Fibroblast of skin of abdomen (primary cell): ENCODE measurements at regions not wholly inside any gene's neighbourhood (a gene's known extent, or its start where the extent isn't known, plus 50 kb on each side); places are given as distances from the start of the nearest gene placed in this dataset.

Experiments used
- DNase-seq: peaks from one replicate; pipeline ENCODE4 v3.0.0-alpha.2; 2013

DNA sequence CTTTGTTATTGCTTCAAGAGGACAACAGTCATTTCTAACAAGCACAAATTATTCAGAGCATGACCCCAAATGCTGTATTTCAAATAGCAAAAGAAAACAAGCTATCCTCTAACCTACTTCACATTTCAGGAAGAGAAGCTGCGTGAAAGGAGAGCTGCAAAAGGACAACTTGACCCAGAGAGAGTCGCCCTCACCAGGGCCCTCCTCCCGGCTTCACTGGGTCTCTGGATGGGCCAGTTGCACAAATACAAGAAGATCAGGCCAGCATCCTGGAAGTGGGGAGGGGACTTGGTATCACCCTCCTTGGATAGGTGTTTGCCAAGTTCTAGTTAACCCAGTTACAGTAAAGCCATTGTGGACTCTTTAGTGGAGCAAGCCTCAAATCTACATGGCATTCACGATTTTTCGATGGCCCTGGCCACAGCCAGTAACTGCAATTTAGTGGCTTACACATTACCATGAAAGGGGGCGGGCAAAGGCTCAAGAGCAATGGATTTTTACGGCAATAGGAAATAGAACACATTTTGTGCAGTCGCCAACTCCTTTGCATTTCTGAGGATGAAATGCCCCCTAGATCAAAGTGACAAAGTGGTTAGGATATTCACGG is 166.9 kb upstream of the DIO2 start:
- no peak for DNase-seq

- DNase-seq: no peak
Measured at GRCh38 chr14:80364816-80365215, 153.5 kb upstream of the DIO2 start.

DNA sequence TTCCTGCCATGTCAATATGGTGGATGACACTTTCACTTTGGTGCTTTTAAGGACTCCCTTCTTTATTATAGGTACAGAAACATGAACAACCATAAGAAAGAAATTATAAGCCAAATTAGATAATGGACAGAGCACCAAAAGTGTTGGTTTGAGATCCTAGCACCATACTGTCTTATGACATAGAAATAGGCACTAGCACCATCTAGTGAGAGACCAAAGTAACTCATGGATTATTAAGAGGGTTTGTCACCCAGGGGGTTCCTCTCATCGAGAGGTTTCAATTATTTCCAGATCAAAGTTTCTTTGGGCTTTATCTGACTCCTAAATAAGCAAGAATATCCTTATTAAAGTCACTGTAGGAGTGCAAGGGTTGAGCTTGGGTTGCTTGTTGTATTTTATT is 153.0 kb upstream of the DIO2 start:
- DNase-seq: peak; percentile 11

- DNase-seq: no peak
Measured at GRCh38 chr14:80358112-80358511, 146.8 kb upstream of the DIO2 start.

DNA sequence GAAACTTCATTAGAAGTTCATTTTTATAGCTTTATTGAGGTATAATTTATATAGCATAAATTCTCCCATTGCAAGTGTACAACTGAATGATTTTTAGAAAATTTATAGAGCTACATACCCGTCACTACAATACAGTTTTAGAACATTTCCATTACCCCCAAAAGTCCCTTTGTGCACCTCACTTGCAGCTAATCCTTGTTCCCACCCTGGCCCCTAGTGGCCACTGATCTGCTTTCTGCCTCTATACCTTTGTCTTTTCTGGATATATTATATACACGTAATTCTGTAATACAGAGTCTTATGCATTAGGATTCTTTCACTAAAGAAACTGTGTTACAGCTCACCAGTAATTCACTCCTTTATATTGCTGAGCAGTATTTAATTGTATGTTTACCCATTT is 145.1 kb upstream of the DIO2 start:
- peak; percentile 20 for DNase-seq

DNA sequence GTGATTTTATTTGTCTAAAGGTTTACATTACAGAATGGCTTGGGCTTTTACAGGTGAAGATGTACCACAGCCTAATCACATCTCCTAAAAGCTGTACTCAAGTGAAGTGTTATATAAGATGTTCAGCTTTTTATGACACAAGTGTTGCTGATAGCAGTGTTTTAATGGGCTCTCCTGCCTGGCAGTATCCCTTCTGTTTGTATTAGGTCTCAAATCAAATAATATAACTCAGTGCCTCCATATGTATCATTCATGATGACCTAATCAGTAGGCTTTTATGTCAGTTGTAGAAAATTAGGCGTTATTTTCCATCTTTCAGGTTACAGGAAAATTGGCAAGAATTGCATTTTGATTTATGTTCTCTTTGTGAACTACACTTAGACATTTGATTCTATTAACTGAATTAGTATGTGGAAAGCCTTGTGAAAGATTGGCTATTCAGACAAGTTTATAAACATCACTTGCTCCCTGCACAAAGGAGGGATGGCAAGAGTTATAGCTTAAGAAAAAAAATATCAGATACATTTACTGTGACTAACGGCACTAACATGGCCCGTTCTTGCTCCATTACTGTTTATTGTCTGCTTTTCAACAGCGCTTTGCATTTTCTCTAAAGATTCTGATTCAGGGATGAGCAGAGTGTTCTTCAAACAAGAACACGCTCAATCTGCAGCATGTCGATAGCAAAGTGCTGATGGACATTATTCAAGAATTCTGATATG is 143.7 kb upstream of the DIO2 start:
- no peak for DNase-seq

GRCh38 chr14:80352471-80352870 is 141.2 kb upstream of the DIO2 start:
- no peak for DNase-seq

DNA sequence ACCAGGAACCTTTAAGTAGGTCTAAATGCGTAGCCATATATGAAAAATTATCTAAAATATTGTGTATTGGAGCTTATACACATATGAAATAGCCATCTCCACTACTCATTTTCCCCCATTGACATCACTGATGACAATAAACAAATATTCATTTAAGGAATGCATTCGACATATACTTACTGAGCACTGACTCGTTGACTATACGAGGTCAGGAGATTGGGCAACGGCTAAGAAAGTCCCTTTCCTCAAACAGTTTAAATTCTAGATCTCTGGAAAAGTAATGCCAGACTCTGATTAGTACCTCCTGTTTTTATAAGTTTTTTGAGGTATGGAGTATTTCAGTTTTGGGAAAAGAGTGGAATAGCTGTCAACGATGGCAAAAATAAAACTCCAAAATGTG is 139.4 kb upstream of the DIO2 start:
- DNase-seq: peak; percentile 2

DNA sequence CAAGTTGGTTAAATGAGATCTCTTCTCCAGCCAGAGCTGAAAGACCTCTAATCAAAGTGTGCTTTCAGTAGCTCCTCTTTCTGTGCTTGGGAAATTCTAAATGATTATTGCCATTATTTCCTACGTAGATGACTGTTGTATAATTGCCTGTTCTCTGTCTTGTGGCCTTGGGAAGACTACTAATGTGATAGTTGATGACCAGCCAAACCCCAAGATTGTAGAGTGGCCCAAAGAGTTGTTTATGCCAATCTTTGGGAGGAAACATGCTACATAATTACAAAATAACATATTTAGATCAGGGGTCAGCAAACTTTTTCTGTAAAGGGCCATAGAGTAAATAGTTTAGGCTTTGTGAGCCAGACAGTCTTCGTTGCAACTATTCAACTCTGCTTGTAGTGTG is 135.1 kb upstream of the DIO2 start:
- no peak for DNase-seq

GRCh38 chr14:80344208-80344607 is 132.9 kb upstream of the DIO2 start:
- DNase-seq: no peak

DNA sequence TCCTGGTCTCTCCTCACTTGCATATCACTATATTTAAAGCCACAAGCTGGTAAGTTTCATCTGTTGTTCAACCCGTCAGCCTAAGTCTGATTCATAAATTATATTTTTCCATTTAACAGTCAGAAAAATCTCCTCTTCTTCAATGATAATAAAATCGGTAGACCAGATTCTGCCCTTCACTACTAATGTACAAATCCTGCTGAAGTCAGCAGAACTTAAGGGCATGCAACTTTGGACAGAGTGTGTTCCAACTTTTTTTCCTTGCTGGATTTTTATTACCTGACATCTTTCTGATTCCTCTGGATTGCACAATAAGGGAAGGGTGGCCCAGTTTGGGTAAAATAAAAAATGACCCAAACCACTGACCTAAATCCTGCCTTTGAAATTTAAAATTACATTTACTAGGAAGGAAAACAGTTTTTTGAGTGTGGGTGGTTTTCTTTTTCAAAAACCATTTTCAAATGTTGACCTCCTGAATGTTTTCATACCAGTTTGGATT is 125.4 kb upstream of the DIO2 start:
- no peak for DNase-seq

DNA sequence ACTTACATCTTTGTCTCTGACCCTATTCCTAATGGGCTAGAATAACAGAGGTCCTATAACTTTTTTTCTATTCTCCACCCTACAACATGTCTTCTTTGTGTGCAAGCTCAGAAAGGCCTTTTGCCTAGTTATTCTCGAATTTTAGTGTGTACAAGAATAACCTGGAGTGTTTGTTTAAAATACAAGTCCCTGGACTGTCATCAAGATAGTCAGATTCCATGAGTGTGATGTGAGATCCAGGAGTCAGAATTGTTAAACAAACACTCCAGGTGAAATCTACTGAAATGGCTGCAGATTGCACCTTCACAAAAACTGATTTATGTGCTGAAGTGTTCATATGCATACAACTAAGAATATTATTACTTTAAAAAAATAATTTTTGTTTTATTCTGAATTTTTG is 114.4 kb upstream of the DIO2 start:
- no peak for DNase-seq

- DNase-seq: no peak
Measured at GRCh38 chr14:80325112-80325511, 113.8 kb upstream of the DIO2 start.

- DNase-seq: no peak
Measured at GRCh38 chr14:80324649-80325048, 113.3 kb upstream of the DIO2 start.

- DNase-seq: no peak
Measured at GRCh38 chr14:80323038-80323665, 111.8 kb upstream of the DIO2 start.

DNA sequence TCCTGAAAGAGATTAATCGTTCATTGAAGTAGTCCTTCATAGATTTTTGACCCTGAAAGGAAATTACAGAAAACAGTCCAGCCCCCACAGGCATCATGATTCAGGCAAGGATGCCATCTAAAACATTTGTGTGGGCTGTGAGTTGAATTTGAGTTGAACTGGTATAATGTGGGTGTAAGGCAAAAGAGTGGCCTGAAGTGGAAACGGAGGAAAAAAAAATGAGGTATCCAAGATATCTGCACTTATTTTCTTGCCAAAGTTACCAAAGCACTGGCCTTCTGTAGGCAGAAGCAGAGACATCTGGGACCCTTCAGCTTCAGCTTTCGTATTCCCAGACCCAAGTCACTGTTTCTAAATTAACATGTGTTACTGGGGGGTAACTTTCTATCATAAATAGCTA is 105.1 kb upstream of the DIO2 start:
- peak; percentile 45 for DNase-seq

- DNase-seq: peak; percentile 77
Measured at GRCh38 chr14:80315681-80316080, 104.4 kb upstream of the DIO2 start.

GRCh38 chr14:80313806-80314205 is 102.5 kb upstream of the DIO2 start:
- peak; percentile 70 for DNase-seq

GRCh38 chr14:80310938-80311750 is 99.8 kb upstream of the DIO2 start:
- peak; percentile 10 for DNase-seq

DNA sequence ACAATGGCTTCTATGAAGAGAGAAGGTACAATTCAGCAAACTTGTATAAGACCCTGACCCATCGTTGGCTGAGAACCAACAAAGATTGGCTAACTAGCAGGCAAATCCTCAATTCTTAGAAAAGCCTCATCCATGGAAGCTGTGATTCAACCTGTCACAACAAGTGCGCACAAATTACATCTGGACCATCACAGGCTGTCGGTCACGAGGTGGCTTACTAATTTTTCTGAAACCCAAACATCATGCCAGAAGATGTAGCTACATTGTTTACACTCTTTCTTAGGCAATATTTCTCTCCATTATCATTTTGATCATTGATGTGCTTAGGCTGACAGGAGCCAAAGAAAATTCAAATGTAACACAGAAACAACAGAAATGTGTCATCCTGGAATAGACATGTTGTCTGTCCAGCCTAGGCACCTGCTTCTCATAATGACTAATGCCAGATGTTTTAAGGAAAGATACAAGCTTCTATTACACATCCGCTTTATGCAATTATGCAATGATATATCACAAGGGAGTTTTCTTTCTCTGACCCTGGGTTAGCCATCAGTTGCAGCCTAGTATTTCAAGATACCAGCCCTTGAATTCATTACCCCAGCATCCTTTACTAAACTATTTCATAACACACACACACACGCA is 92.9 kb upstream of the DIO2 start:
- DNase-seq: peak; percentile 13

DNA sequence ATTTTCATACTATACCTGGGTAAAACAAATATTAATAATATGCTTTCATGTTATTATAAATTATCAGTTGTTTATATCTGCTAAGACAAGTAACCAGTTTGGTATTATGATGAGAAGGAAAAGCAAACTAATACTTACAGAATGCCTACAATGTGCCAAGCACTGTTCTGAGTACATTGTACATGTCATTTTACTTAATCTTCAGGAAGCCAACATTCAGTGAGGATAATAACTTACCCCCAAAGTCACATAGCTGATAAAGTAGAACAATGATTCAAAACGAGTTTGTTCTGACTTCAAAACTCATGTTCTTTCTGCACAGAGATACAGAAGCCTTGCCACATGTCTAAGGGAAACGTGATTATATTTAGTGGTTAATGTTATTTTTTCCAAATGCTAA is 89.0 kb upstream of the DIO2 start:
- DNase-seq: no peak

DNA sequence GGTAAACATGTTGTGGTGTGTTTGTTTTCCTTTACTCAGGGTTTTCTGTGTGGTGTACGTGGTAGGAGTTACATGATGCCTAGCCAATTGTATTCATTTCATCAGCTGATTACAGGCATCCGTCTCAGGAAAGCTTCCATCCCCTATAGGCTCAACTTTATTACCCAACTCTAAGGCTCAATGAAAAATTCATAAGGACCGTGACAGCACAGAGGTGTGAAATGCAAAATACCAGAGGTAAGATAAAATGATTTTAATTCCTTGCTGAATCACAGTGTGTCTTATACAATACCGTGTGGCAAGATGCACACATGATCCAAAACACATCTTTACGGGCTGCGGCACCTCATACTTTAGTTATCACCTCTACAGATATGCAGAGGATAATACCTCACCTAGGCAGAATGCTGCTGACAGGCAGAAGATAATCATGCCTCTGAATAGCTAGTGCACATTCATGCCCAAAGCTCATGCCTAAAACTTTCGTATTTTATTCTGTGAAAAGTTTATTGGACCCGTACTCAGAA is 87.2 kb upstream of the DIO2 start:
- no peak for DNase-seq
